HG03354 (cell line): ENCODE measurements at regions not wholly inside any gene's neighbourhood (a gene's known extent, or its start where the extent isn't known, plus 50 kb on each side); places are given as distances from the start of the nearest gene placed in this dataset.
"Not testable (repeated sequence)": the region's sequence is repeated elsewhere in the genome, so short reads cannot be mapped to it uniquely, and the experiment has no call there.

Experiments used
- ATAC-seq: cut with Tn5 transposase; IDR thresholded peaks from one replicate; pipeline ENCODE4 v1.9.1; 2021; ENCODE audit warnings: mild to moderate bottlenecking; ENCODE audit not compliant: unreplicated experiment, poor library complexity, severe bottlenecking

- no peak for ATAC-seq
Measured at GRCh38 chr7:32659853-32660252, 164.6 kb downstream of the AVL9 start.

GRCh38 chr7:32658467-32658869 lies 163.2 kb downstream of the AVL9 start:
- ATAC-seq: peak; percentile 85

GRCh38 chr7:32658034-32658433 lies 162.7 kb downstream of the AVL9 start:
- peak; percentile 59 for ATAC-seq

GRCh38 chr7:32654549-32654948 lies 159.3 kb downstream of the AVL9 start:
- ATAC-seq: not testable (repeated sequence)

GRCh38 chr7:32650356-32650755 lies 155.1 kb downstream of the AVL9 start:
- ATAC-seq: not testable (repeated sequence)

- ATAC-seq: no peak
Measured at GRCh38 chr7:32648408-32649156, 153.3 kb downstream of the AVL9 start.

GRCh38 chr7:32645255-32645654 lies 150.0 kb downstream of the AVL9 start:
- ATAC-seq: not testable (repeated sequence)

- no peak for ATAC-seq
Measured at GRCh38 chr7:32643194-32643593, 147.9 kb downstream of the AVL9 start.

GRCh38 chr7:32639122-32639521 lies 143.8 kb downstream of the AVL9 start:
- peak; percentile 29 for ATAC-seq

- peak; percentile 92 for ATAC-seq
Measured at GRCh38 chr7:32638479-32639121, 143.3 kb downstream of the AVL9 start.
